ENCODE measurements at regions not wholly inside any gene's neighbourhood (a gene's known extent, or its start where the extent isn't known, plus 50 kb on each side); places are given as distances from the start of the nearest gene placed in this dataset.

GRCh38 chr10:123390874-123391273 lies 236.7 kb downstream of the BUB3 start (continued):
- no peak for TF ChIP-seq ZBTB33 (CRISPR knock-in tag; IDR thresholded peaks at IDR 0.05)
- TF ChIP-seq MEF2A (IDR thresholded peaks at IDR 0.05; ENCODE audit: control insufficient read depth, low read depth, low read length) = no peak
- TF ChIP-seq GTF2B (IDR thresholded peaks at IDR 0.05; ENCODE audit: extremely low read depth, insufficient read length) = no peak
- no peak for TF ChIP-seq ZBTB40 (IDR thresholded peaks at IDR 0.05)
- no peak for TF ChIP-seq ZBTB40 (CRISPR knock-in tag; IDR thresholded peaks at IDR 0.05)
- no peak for TF ChIP-seq POLR2AphosphoS5 (IDR thresholded peaks at IDR 0.05; ENCODE audit: control insufficient read depth, insufficient read depth, low read depth, low read length)
- TF ChIP-seq ZNF165 (CRISPR knock-in tag; IDR thresholded peaks at IDR 0.05; ENCODE audit: borderline replicate concordance) = no peak
- TF ChIP-seq TCFL5 (CRISPR knock-in tag; conservative IDR thresholded peaks at IDR 0.05) = no peak
- no peak for TF ChIP-seq ZNF740 (CRISPR knock-in tag; IDR thresholded peaks at IDR 0.05)
- TF ChIP-seq ZNF740 (tag; IDR thresholded peaks at IDR 0.05) = no peak
- TF ChIP-seq EGR1 (conservative IDR thresholded peaks at IDR 0.05) = no peak
